GM23248 (cell line): ENCODE measurements at regions not wholly inside any gene's neighbourhood (a gene's known extent, or its start where the extent isn't known, plus 50 kb on each side); places are given as distances from the start of the nearest gene placed in this dataset.

Experiments used
- DNase-seq: peaks from one replicate; pipeline ENCODE4 v3.0.0-alpha.2; 2015
- H2AFZ ChIP-seq: fragments of 200-600 bp; sonication (generic); 2 replicates; pipeline ENCODE4 v1.6.1; 2016; ENCODE audit warnings: antibody characterized with exemption
- H3F3A ChIP-seq: fragments of 200-600 bp; sonication (generic); 2 replicates; pipeline ENCODE4 v1.6.1; 2016; ENCODE audit warnings: mild to moderate bottlenecking, antibody characterized with exemption, mixed run types; ENCODE audit not compliant: insufficient read depth
- H3K27ac ChIP-seq: fragments of 200-600 bp; sonication (generic); 2 replicates; pipeline ENCODE4 v1.5.1; 2016; ENCODE audit warnings: mild to moderate bottlenecking
- H3K27me3 ChIP-seq: fragments of 200-600 bp; sonication (generic); replicated peaks from 2 replicates; pipeline ENCODE4 v1.6.1; 2016; ENCODE audit warnings: mild to moderate bottlenecking; ENCODE audit not compliant: insufficient read depth
- H3K36me3 ChIP-seq: fragments of 200-600 bp; sonication (generic); 2 replicates; pipeline ENCODE4 v1.6.1; 2016; ENCODE audit warnings: low read depth, mild to moderate bottlenecking
- H3K4me1 ChIP-seq: fragments of 200-600 bp; sonication (generic); 2 replicates; pipeline ENCODE4 v1.6.1; 2016; ENCODE audit warnings: mild to moderate bottlenecking; ENCODE audit not compliant: insufficient read depth
- H3K4me2 ChIP-seq: fragments of 200-600 bp; sonication (generic); one replicate; pipeline ENCODE4 v1.6.1; 2016; ENCODE audit warnings: mild to moderate bottlenecking; ENCODE audit not compliant: unreplicated experiment
- H3K4me3 ChIP-seq: fragments of 200-600 bp; sonication (generic); 2 replicates; pipeline ENCODE4 v1.5.1; 2016; ENCODE audit warnings: mild to moderate bottlenecking
- H3K79me2 ChIP-seq: fragments of 200-600 bp; sonication (generic); 2 replicates; pipeline ENCODE4 v1.6.1; 2016; ENCODE audit warnings: mild to moderate bottlenecking; ENCODE audit not compliant: insufficient read depth
- H3K9ac ChIP-seq: fragments of 200-600 bp; sonication (generic); 2 replicates; pipeline ENCODE4 v1.6.1; 2016; ENCODE audit warnings: mild to moderate bottlenecking
- H3K9me2 ChIP-seq: fragments of 200-600 bp; sonication (generic); 2 replicates; pipeline ENCODE4 v1.6.1; 2016; ENCODE audit warnings: mixed run types, mild to moderate bottlenecking, moderate library complexity; ENCODE audit not compliant: insufficient read depth
- H3K9me3 ChIP-seq: fragments of 200-600 bp; sonication (generic); one replicate; pipeline ENCODE4 v1.6.1; 2017; ENCODE audit warnings: low read depth
- H4K20me1 ChIP-seq: fragments of 200-600 bp; sonication (generic); 2 replicates; pipeline ENCODE4 v1.6.0; 2016; ENCODE audit not compliant: insufficient read depth
- EZH2 ChIP-seq: fragments of 200-600 bp; sonication (generic); IDR thresholded peaks from 2 replicates; pipeline ENCODE4 v1.6.1; 2018; ENCODE audit warnings: antibody characterized with exemption, mild to moderate bottlenecking; ENCODE audit not compliant: insufficient read depth, poor library complexity, severe bottlenecking
- EZH2phosphoT487 ChIP-seq: fragments of 200-600 bp; sonication (generic); IDR thresholded peaks from 2 replicates; pipeline ENCODE4 v1.6.1; 2018; ENCODE audit warnings: antibody characterized with exemption, moderate library complexity, mild to moderate bottlenecking, low read depth; ENCODE audit not compliant: insufficient read depth
- WGBS, 2 experiments: methylation state at CpG; one replicate each; pipeline ENCODE4 v1.1.6; 2015 to 2017; ENCODE audit warnings: low lambda C conversion rate in 2 of 2, low coverage in 1 of 2; ENCODE audit errors: missing lambda C conversion rate in 2 of 2; 5-methylcytosine and 5-hydroxymethylcytosine counted together
- in situ Hi-C: fragments of 300-500 bp; cut with MboI; formaldehyde crosslinking; loops from 2 replicates; pipeline ENCODE4 v1.15.0; 2020

DNA sequence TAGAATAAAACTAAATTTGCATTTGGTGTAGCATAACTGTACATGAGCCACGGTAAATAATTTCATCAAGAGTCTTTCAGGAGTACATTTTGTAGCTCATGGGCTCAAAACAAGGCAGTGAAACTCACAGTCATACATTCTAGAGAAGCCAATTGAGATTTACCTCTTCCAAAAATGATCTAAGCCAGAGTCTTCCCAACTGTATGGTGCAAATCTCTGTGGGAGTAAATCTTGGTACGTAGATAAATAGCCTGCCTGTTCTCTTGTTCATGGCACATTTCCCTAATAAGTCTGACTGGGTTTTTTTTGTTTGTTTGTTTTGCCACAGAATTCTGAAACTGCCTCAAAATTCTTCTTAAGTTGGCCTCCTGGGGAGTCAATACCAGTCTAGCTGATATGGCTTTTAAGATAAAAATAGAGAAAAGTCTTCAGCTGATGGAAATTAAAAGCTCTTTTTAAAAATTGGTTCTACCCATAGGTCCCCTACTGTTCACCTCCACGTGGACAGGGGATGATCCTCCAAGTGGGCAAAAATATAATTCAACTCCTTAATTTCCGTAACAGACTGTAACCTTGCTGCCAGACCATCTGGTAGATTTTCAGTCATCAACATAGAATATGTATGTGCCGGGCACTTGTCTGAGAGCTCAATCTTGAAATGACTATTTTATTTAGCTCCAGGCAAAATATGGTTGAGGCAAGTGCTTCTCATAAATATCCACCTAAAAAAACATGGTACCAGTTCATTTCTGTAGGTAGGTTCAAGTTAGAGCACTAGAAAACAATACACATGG is 365.4 kb downstream of the PDHA2 start:
- Histone ChIP-seq H2AFZ (no peak overlapping the region), H3K4me3 (no peak overlapping the region), H3K9me2 (no peaks in the 10 kb centered on the region), H3K4me1 (no peaks in the 10 kb centered on the region), H3K27ac (no peak overlapping the region), H3K9me3 (no peaks in the 10 kb centered on the region), H3K4me2 (no peak overlapping the region), H3K79me2 (no peaks in the 10 kb centered on the region), H3K27me3 (no peaks in the 10 kb centered on the region), H3K36me3 (no peaks in the 10 kb centered on the region), H3K9ac (no peak overlapping the region), H4K20me1 (no peaks in the 10 kb centered on the region), H3F3A (no peaks in the 10 kb centered on the region)
- 10 to 11% methylated on average over 5 of the region's 5 CpGs for WGBS, 2 experiments
- DNase-seq = no peak
- in situ Hi-C loops = no loop called here
- TF ChIP-seq EZH2 (no peak), EZH2phosphoT487 (no peak)

DNA sequence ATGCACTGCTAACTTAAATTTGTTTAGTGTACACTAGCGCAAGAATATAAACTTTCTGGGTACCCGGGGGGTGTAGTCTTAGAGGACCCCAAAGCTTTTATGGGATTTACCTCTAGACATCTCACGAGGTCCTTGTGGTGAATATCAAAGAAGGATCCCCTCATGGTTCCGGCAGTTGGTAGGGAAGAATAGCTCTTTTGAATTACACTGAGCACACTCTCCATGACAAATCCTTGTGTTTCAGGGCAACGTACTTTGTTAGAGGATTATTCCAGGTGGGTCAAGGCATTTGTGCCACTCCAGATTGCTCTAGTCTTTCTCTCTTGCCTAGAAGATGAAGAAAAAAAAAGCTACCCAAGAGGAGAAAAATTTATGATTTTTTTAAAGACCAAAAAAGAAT is 387.6 kb downstream of the PDHA2 start:
- in situ Hi-C loops = no loop called here
- WGBS, 2 experiments = 36 to 39% methylated on average over 5 of the region's 5 CpGs
- DNase-seq = no peak

DNA sequence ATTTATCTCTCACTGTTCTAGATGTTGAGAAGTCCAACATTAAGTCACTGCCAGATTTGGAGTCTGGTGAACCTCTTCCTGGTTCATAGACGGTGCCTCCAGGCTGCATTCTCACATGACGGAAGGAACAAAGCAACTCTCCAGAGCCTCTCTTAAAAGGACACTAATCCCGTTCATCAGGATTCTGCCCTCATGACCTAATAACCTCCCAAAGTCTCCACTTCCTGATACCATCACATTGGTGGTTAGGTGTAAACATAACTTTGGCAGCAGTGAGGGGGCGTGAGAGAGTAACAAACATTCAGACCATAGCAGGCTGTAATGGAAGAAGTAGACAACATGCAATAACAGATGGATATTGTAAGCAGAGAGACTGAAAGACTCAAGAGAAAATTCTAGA is 388.6 kb downstream of the PDHA2 start:
- no peak for DNase-seq
- no peaks in the 10 kb centered on the region for H3F3A ChIP-seq
- no peak for TF ChIP-seq EZH2phosphoT487
- TF ChIP-seq EZH2 = no peak
- no peaks in the 10 kb centered on the region for H3K79me2 ChIP-seq
- H3K4me2 ChIP-seq = no peak overlapping the region
- no peak overlapping the region for H3K4me3 ChIP-seq
- in situ Hi-C loops = no loop called here
- no peaks in the 10 kb centered on the region for H3K27me3 ChIP-seq
- WGBS, 2 experiments = 27 to 37% methylated on average over 4 of the region's 4 CpGs
- no peaks in the 10 kb centered on the region for H3K36me3 ChIP-seq
- H3K27ac ChIP-seq = no peak overlapping the region
- H3K9me3 ChIP-seq = peaks cover 7% of the 10 kb centered on the region
- no peaks in the 10 kb centered on the region; the same call in 1 of the 2 replicates for H3K9me2 ChIP-seq
- no peaks in the 10 kb centered on the region for H4K20me1 ChIP-seq
- H3K9ac ChIP-seq = no peak overlapping the region
- no peak overlapping the region for H2AFZ ChIP-seq
- H3K4me1 ChIP-seq = no peaks in the 10 kb centered on the region

More for the DNA sequence above, 387.6 kb downstream of the PDHA2 start:
- no peak overlapping the region for H3K27ac ChIP-seq
- no peak overlapping the region for H3K4me2 ChIP-seq
- H2AFZ ChIP-seq = no peak overlapping the region
- H3K4me3 ChIP-seq = no peak overlapping the region
- peaks cover 4% of the 10 kb centered on the region for H3K9me3 ChIP-seq
- H4K20me1 ChIP-seq = no peaks in the 10 kb centered on the region
- no peaks in the 10 kb centered on the region; the same call in 1 of the 2 replicates for H3K9me2 ChIP-seq
- TF ChIP-seq EZH2 (no peak), EZH2phosphoT487 (no peak)
- no peaks in the 10 kb centered on the region for H3K27me3 ChIP-seq
- no peaks in the 10 kb centered on the region for H3K4me1 ChIP-seq
- no peaks in the 10 kb centered on the region for H3F3A ChIP-seq
- H3K79me2 ChIP-seq = no peaks in the 10 kb centered on the region
- H3K36me3 ChIP-seq = no peaks in the 10 kb centered on the region
- no peak overlapping the region for H3K9ac ChIP-seq

DNA sequence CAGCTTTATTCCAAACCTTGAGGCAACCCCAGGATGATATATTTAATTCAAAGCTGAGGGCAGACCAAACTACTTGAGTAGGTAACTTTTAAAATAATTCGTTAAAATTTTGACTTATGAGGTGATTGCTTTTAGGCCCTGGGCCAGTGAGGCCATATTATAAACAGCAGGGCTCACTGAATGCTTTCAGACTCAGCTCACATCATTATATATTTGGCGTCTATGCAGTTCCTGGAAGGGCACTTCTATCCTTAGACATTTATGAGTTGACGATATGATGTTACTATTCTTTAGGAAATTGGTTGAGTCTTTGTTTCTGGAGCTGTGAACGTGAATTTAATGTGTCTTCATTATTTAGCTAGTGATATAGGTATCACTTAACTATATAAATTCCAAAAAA is 400.1 kb downstream of the PDHA2 start:
- Histone ChIP-seq H3K27me3 (no peaks in the 10 kb centered on the region), H2AFZ (no peak overlapping the region), H4K20me1 (no peaks in the 10 kb centered on the region), H3K9ac (no peak overlapping the region), H3K4me1 (no peaks in the 10 kb centered on the region), H3K9me3 (no peaks in the 10 kb centered on the region), H3K9me2 (no peaks in the 10 kb centered on the region), H3K4me3 (no peak overlapping the region), H3K4me2 (no peak overlapping the region), H3K79me2 (no peaks in the 10 kb centered on the region), H3K27ac (no peak overlapping the region), H3F3A (no peaks in the 10 kb centered on the region), H3K36me3 (no peaks in the 10 kb centered on the region)
- TF ChIP-seq EZH2 (no peak), EZH2phosphoT487 (no peak)
- 6 to 12% methylated on average over 4 of the region's 4 CpGs for WGBS, 2 experiments
- DNase-seq = no peak
- in situ Hi-C loops = no loop called here
